C4-2B (cell line): ENCODE measurements at regions not wholly inside any gene's neighbourhood (a gene's known extent, or its start where the extent isn't known, plus 50 kb on each side); places are given as distances from the start of the nearest gene placed in this dataset.

Source experiments
- ZFX ChIP-seq: fragments of 450-650 bp; IDR thresholded peaks from 2 replicates; pipeline ENCODE4 v1.6.1; 2017
- TF ChIP-seq, protein P1 (sequence below): fragments of 450-650 bp; conservative IDR thresholded peaks from 2 replicates; pipeline ENCODE4 v1.5.1; 2017; ENCODE audit warnings: mild to moderate bottlenecking

DNA sequence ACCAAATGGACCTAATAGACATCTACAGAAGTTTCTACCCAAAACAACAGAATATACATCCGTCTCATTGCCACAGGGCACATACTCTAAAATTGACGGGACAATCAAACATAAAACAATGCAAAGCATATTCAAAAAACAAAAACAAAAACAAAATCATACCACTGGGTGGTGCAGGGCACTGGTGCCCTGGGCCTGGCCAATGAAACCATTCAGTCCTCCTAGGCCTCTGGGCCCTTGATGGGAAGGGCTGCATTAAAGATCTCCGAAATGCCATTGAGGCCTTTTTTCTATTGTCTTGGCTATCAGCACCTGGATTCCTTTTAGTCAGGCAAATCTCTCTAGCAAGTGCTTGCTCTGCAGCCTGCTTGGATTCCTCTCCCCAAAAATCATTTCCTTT lies 213.9 kb upstream of the ZCCHC13 start:
- TF ChIP-seq, protein P1, sequence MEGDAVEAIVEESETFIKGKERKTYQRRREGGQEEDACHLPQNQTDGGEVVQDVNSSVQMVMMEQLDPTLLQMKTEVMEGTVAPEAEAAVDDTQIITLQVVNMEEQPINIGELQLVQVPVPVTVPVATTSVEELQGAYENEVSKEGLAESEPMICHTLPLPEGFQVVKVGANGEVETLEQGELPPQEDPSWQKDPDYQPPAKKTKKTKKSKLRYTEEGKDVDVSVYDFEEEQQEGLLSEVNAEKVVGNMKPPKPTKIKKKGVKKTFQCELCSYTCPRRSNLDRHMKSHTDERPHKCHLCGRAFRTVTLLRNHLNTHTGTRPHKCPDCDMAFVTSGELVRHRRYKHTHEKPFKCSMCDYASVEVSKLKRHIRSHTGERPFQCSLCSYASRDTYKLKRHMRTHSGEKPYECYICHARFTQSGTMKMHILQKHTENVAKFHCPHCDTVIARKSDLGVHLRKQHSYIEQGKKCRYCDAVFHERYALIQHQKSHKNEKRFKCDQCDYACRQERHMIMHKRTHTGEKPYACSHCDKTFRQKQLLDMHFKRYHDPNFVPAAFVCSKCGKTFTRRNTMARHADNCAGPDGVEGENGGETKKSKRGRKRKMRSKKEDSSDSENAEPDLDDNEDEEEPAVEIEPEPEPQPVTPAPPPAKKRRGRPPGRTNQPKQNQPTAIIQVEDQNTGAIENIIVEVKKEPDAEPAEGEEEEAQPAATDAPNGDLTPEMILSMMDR, result no peak
- no peak for TF ChIP-seq ZFX
